Endodermal cell (in vitro differentiated cells): ENCODE measurements at regions not wholly inside any gene's neighbourhood (a gene's known extent, or its start where the extent isn't known, plus 50 kb on each side); places are given as distances from the start of the nearest gene placed in this dataset.

Experiments used
- DNase-seq: peaks from one replicate; pipeline ENCODE4 v3.0.0-alpha.2; 2017
- H3K27ac ChIP-seq: 2 replicates; pipeline ENCODE4 v1.5.1; 2013; ENCODE audit warnings: mild to moderate bottlenecking, low read depth, low read length, moderate library complexity
- H3K27me3 ChIP-seq: 2 replicates; pipeline ENCODE4 v1.6.1; 2013; ENCODE audit warnings: mild to moderate bottlenecking, low read length, moderate library complexity; ENCODE audit not compliant: insufficient read depth, control insufficient read depth, poor library complexity, severe bottlenecking
- H3K36me3 ChIP-seq: 2 replicates; pipeline ENCODE4 v1.7.0; 2013; ENCODE audit warnings: mild to moderate bottlenecking, low read length, moderate library complexity; ENCODE audit not compliant: control insufficient read depth, insufficient read depth
- H3K4me1 ChIP-seq: one replicate; pipeline ENCODE4 v1.7.0; 2013; ENCODE audit warnings: low read length; ENCODE audit not compliant: control insufficient read depth, insufficient read depth
- H3K4me3 ChIP-seq: 2 replicates; pipeline ENCODE4 v1.5.1; 2013; ENCODE audit warnings: mild to moderate bottlenecking, low read length, moderate library complexity
- H3K9ac ChIP-seq: 2 replicates; pipeline ENCODE4 v1.6.1; 2013; ENCODE audit warnings: mild to moderate bottlenecking, low read length, moderate library complexity; ENCODE audit not compliant: poor library complexity, severe bottlenecking; ENCODE audit errors: extremely low read depth
- H3K9me3 ChIP-seq: 2 replicates; pipeline ENCODE4 v1.6.1; 2013; ENCODE audit warnings: mild to moderate bottlenecking, low read length, moderate library complexity; ENCODE audit not compliant: control insufficient read depth
- H3K27ac Mint-ChIP-seq: 2 replicates; pipeline ENCODE4 v1.8.0; 2020; ENCODE audit warnings: mixed read lengths
- H3K27me3 Mint-ChIP-seq: 2 replicates; pipeline ENCODE4 v1.8.0; 2021; ENCODE audit warnings: mild to moderate bottlenecking, mixed read lengths; ENCODE audit not compliant: insufficient read depth
- H3K36me3 Mint-ChIP-seq: 2 replicates; pipeline ENCODE4 v1.8.0; 2020; ENCODE audit warnings: low read depth, mixed read lengths
- H3K4me1 Mint-ChIP-seq: 2 replicates; pipeline ENCODE4 v1.8.0; 2020; ENCODE audit warnings: mixed read lengths
- H3K4me3 Mint-ChIP-seq: 2 replicates; pipeline ENCODE4 v1.8.0; 2020; ENCODE audit warnings: mild to moderate bottlenecking, moderate library complexity, mixed read lengths
- H3K9me3 Mint-ChIP-seq: 2 replicates; pipeline ENCODE4 v1.8.0; 2020; ENCODE audit warnings: mild to moderate bottlenecking, mixed read lengths
- CTCF ChIP-seq: fragments of 200-600 bp; sonication (generic); conservative IDR thresholded peaks from 2 replicates; pipeline ENCODE4 v1.5.0; 2021; ENCODE audit warnings: antibody characterized with exemption, mild to moderate bottlenecking
- WGBS, 2 experiments: methylation state at CpG; one replicate each; pipeline versions ENCODE4 v1.1.5 to v1.1.7; 2013; ENCODE audit warnings: missing lambda C conversion rate in 2 of 2, mixed read lengths in 1 of 2; ENCODE audit not compliant: insufficient coverage in 1 of 2, insufficient read length in 1 of 2; 5-methylcytosine and 5-hydroxymethylcytosine counted together

- Histone ChIP-seq H3K9me3 (peaks cover 8% of the 10 kb centered on the region), H3K27me3 (no peaks in the 10 kb centered on the region), H3K9ac (no peak overlapping the region), H3K36me3 (no peaks in the 10 kb centered on the region), H3K4me1 (no peaks in the 10 kb centered on the region), H3K4me3 (no peak overlapping the region), H3K27ac (no peak overlapping the region)
- H3K9me3 Mint-ChIP-seq: peaks cover 16% of the 10 kb centered on the region
- H3K4me1 Mint-ChIP-seq: no peaks in the 10 kb centered on the region
- H3K4me3 Mint-ChIP-seq: no peak overlapping the region
- no peak for DNase-seq
- 96 to 97% methylated on average over 2 to 3 of the region's 3 CpGs for WGBS, 2 experiments
- peaks cover 2% of the 10 kb centered on the region for H3K36me3 Mint-ChIP-seq
- no peaks in the 10 kb centered on the region for H3K27me3 Mint-ChIP-seq
- no peak overlapping the region for H3K27ac Mint-ChIP-seq
- no peak for TF ChIP-seq CTCF
These were observed 158.6 kb downstream of the MIS18A start for GRCh38 chr21:32120230-32120629.

GRCh38 chr21:32119811-32120210, 159.0 kb downstream of the MIS18A start:
- Mint-ChIP-seq H3K27ac (no peak overlapping the region), H3K4me3 (no peak overlapping the region), H3K9me3 (peaks cover 16% of the 10 kb centered on the region), H3K4me1 (no peaks in the 10 kb centered on the region), H3K27me3 (no peaks in the 10 kb centered on the region), H3K36me3 (peaks cover 2% of the 10 kb centered on the region)
- H3K9ac ChIP-seq: no peak overlapping the region
- no peak for DNase-seq
- WGBS, 2 experiments: 86 to 96% methylated on average over 1 of the region's 1 CpG
- H3K9me3 ChIP-seq: peaks cover 8% of the 10 kb centered on the region
- H3K27ac ChIP-seq: no peak overlapping the region
- no peak for TF ChIP-seq CTCF
- no peaks in the 10 kb centered on the region for H3K4me1 ChIP-seq
- H3K4me3 ChIP-seq: no peak overlapping the region
- no peaks in the 10 kb centered on the region for H3K27me3 ChIP-seq
- H3K36me3 ChIP-seq: no peaks in the 10 kb centered on the region

- Mint-ChIP-seq H3K4me3 (no peak overlapping the region), H3K27me3 (no peaks in the 10 kb centered on the region), H3K27ac (no peak overlapping the region), H3K4me1 (no peaks in the 10 kb centered on the region), H3K36me3 (peaks cover 2% of the 10 kb centered on the region), H3K9me3 (peaks cover 16% of the 10 kb centered on the region)
- H3K27ac ChIP-seq: no peak overlapping the region
- H3K36me3 ChIP-seq: no peaks in the 10 kb centered on the region
- no peak for TF ChIP-seq CTCF
- H3K9me3 ChIP-seq: peaks cover 8% of the 10 kb centered on the region
- H3K9ac ChIP-seq: no peak overlapping the region
- H3K4me1 ChIP-seq: no peaks in the 10 kb centered on the region
- no peak overlapping the region for H3K4me3 ChIP-seq
- DNase-seq: no peak
- WGBS, 2 experiments: 73 to 85% methylated on average over 4 of the region's 4 CpGs
- H3K27me3 ChIP-seq: no peaks in the 10 kb centered on the region
These were observed 159.5 kb downstream of the MIS18A start for GRCh38 chr21:32119389-32119788.
